Erythroblast (primary cell): ENCODE measurements at regions not wholly inside any gene's neighbourhood (a gene's known extent, or its start where the extent isn't known, plus 50 kb on each side); places are given as distances from the start of the nearest gene placed in this dataset.

ENCODE experiments used
- GATA1 ChIP-seq: IDR thresholded peaks from 2 replicates; pipeline ENCODE4 v1.6.1; 2011; ENCODE audit warnings: low read depth, mild to moderate bottlenecking, control low read depth, low read length, moderate library complexity
- POLR2A ChIP-seq: IDR thresholded peaks from 2 replicates; pipeline ENCODE4 v1.6.1; 2011; ENCODE audit warnings: mild to moderate bottlenecking, low read length

DNA sequence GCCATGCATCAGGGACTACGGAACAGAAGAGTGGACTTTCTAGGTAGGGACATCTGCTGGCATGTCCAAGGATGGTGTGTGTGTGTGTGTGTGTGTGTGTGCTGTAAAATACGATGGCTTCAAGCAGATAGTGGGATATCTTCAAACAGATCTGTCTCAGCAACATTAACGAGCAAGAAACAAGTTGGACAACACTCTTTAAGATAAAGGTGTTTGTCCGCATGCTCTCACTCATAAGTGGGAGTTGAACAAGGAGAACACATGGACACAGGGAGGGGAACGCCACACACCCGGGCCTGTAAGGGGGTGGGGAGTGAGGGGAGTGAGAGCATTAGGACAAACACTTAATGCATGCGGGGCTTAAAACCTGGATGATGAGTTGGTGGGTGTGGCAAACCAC, 89.8 kb upstream of the AKR1E2 start:
- TF ChIP-seq POLR2A: no peak
- no peak for TF ChIP-seq GATA1
